Stimulated activated CD4-positive, alpha-beta T cell treated with anti-CD3 and anti-CD28 coated beads, Interleukin-4, amount 100 ng/mL, for 48 hours (primary cell): ENCODE measurements at regions not wholly inside any gene's neighbourhood (a gene's known extent, or its start where the extent isn't known, plus 50 kb on each side); places are given as distances from the start of the nearest gene placed in this dataset.

Experiments used
- DNase-seq, 2 donors: peaks; one replicate each; pipeline ENCODE4 v3.0.0-alpha.2; 2020; ENCODE audit warnings: low read depth in 2 of 2

DNA sequence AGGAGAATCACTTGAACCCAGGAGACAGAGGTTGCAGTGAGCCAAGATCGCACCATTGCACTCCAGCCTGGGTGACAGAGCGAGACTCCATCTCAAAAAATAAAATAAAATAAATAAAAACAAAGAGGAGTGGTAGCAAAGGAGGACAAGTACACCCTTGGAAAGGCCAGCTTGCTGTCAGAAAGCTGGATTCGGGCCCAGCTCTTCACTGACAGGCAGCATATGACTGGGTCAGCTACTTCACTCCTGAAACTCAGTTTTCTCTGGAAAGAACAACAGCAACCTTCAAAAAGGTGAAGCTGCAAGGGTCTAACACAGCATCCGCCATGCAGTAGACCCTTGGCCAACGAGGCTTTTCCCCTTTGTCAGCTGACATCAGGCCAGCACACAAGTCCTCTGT, 156.0 kb upstream of the TIAM1 start:
- no peak for DNase-seq

DNA sequence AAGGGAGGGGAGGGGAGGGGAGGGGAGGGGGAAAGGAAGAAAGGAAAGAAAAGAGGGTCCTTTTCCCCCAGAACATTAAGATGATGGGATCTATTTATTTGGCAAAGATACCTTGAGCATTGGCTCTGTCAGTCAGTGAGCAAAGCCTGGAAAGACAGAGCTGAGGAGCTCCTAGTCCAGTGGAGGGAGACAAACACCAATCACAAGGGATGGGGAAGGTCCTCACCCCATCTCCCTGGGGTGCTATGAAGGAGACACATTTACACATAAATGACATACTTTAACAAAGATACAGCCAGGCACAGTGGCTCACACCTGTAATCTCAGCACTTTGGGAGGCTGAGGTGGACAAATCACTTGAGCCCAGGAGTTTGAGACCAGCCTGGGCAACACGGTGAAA, 154.9 kb upstream of the TIAM1 start:
- DNase-seq, result no peak

DNA sequence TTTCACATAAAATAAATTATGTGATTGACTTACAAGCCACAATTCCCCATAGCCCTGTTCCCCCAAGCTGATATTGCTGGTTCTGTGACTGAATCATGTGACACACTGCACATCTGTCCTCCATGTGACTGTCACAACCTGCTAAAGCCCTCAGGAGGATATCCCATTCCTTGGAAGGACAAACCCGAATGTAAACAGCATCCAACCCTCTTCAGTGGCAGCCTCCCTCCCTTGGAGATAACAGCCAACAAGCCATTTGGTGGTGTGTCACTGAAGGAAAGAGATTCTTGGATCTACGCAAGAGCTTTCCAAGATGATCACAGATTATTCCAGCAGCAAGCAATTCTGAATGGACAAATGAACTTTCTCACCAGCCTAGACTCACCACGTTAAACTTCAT, 153.9 kb upstream of the TIAM1 start:
- DNase-seq, result no peak

DNA sequence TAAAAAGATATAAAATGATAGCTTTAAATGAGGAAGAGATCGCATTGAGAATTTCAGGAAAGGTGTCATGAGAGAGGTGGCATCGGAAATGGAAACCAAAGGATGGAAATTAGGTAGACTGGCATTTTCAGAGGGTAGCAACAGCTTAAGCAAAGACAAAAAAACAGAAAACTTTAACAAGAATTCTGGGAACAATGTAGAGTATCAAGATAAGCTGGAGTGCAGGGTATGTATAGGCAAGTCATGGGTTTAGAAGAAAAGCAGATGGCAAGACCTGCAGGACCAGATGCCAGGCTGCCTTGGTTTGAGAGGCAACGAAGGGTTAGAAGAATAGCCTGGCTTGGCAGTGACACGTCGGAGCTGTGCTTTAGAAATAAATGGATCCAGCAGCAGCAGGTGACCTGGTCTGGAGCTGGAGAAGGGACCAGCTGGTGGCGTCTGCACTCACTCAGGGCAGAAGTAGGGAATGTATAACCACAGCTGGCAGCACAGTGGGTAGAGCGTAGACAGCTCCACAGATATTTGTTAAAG, 149.4 kb upstream of the TIAM1 start:
- no peak for DNase-seq

DNA sequence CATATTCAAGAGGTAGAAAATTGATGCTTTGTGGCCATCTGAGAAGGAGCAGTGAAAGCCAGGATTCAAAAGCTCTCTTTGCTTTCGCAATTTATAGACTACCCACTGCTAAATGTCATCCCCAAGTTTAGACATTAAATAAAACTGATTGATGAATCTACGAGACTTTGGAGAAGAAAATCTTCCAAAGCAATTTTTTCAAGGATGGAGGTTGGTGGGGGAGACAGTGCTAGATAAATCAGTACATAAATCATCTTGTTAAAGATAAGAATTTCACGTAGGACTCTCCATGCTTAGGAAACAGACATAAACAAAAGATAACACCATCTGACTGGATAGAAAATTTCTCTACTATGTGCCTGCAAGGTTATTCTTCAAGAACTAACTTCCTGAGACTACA, 147.6 kb upstream of the TIAM1 start:
- DNase-seq, result no peak

DNA sequence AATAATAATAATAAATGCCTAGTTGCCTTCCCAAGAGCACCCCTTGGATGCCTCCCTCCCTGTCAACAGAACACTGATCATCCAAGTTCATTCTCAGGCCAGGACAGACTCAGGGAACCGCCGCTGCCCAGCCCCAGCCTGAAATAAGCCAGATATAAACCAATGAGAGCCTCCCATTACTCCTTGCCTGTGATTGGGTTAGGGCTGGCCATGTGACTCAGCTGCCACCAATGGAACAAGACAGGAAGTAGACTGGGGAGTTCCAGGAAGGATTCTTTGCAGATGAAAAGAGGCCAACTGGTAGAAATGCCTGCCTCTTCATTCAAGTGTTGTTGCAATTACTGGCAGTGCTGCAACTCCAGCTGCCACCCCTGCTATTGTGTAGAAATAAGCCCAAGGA, 146.4 kb upstream of the TIAM1 start:
- DNase-seq, result no peak

DNA sequence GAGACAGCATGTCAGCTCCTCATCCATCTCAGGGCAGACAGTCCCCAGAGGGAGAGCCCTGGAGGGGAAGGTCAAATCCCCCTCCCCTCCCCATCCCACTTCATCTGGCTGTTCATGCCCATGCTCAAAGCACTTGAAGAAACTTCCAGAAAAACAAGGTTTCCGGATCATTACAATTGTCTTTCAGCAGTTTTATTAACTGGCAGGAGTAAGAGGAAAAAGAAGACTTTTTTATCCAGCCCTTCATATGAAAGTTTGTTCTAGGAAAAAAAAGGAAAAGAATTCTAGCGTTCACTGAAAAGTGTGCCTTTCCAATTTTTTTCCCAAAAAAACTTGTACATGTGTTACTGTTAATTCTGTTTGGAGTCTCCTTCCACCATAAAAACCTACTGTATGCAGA, 145.7 kb upstream of the TIAM1 start:
- DNase-seq, result no peak

DNA sequence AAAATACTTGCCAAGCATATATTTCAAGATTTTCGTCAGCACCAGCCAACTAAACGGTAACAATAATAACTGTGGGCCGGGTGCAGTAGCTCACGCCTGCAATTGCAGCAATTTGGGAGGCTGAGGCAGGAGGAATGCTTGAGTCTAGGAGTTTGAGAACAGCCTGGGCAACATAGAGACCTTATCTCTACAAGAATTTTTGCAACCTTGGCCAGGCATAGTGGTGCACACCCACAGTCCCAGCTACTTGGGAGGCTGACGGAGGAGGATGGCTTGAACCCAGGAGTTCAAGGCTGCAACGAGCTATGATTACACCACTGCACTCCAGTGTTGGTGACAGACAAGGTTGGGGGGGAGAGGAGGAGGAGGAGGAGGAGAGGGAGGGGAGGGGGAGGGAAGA, 145.0 kb upstream of the TIAM1 start:
- DNase-seq, result no peak

DNA sequence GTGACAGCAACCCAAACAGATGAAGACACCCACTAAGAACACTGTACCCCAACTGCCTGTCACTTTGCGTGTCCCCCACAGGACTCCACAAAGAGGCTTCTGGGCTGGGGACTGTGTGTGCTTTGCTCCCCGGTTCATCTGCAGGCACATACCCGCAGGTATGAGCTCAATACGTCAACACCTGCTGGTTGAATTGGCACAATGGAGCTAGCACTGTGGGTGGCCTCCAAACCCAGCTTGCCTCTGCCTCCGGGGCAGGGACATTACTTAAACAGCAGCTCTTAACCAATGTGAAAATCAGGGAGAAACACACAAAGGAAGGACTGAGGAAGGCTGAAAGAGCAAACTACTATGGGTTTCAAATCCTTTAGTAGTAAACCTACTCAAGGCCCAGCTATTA, 140.2 kb upstream of the TIAM1 start:
- no peak for DNase-seq

DNA sequence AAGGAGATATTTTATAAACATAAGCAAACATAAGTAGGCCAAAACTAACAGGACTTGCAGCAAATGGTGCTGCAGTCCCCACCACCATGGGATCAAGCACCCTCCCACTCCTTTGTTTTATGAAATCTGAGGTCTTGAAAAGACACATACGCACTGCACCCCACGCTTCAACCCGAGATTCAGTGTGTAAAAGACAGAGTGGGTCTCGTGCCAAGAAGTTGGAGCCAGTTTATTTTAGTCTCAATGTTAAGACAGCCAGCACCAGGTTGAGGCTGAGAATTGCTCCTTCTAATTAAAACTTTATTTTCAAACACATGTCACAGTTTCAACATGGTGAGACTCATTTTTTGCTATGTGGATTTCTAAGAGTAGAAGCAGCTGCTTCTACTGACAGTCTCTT, 139.1 kb upstream of the TIAM1 start:
- DNase-seq, result no peak

DNA sequence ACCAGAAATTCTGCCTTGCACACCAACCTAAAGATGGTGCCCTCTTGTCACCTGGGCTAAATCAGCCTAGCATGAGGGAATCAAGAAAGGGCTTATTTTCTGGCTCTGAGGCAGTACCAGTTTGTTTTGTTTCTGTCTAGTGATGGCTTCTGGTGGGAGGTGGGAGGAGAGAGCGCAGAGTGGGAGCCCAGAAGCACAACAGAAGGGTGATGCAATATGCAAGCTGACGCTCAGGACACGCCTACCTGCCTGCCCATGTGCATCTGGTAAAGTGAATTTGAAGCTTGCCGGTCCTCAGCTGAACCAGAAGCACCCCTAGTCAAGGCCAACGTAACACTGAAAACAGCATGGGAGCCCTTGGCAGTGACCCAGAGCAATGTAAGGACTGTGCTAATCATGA, 138.4 kb upstream of the TIAM1 start:
- DNase-seq, result no peak

DNA sequence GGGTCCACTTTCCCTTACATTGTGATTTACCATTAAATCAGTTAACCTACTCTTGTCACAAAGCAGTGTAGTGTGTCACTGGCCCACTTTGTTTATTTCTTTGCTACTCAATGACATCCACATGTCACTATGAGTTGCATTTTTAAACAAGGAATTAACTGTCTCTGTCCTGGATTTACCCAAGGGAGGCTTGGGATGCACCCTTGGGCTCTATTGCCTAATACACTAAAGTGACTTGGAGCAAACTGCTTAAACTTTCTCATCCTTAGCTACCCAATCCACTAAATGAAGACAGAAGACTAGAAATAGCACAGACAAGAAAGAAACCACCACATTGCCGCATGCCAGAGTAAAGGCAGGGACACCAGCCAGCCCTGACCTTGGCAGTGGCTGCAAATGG, 136.2 kb upstream of the TIAM1 start:
- no peak for DNase-seq

DNA sequence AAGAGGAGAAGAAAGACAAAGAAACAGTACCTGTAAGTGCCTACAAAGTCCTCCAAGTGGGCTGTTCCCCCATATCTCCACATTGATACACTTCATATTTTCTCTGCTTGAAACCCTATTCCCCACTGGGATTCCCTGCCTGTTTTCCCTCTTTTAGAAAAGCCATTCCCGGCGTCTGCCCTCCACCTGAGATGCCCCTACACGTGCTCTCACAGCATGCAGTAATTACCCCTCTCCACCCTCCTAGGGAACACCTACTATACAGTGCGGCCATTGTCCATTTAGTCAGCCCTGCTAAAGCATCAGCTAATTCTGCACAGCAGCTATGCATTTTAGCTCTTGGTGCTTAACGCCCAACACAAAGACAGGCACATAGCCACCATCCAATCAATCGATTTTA, 135.7 kb upstream of the TIAM1 start:
- no peak for DNase-seq

DNA sequence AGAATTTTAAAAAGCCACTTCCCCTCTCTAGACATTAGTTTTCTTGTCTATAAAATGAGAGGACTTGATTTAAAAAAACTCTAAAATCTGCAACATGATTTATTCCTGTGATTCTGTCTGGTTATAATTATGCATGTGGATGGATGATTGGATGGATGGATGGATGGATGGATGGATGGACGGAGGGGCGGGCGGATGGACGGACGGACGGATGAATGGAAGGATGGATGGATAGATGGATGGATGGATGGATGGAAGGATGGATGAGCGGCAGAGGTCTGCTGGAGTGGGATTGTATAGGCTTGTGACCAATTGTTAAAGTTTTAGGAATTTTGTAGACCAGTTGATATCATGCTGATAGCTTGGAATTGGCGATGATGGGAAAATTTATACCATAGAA, 135.2 kb upstream of the TIAM1 start:
- DNase-seq, result no peak

DNA sequence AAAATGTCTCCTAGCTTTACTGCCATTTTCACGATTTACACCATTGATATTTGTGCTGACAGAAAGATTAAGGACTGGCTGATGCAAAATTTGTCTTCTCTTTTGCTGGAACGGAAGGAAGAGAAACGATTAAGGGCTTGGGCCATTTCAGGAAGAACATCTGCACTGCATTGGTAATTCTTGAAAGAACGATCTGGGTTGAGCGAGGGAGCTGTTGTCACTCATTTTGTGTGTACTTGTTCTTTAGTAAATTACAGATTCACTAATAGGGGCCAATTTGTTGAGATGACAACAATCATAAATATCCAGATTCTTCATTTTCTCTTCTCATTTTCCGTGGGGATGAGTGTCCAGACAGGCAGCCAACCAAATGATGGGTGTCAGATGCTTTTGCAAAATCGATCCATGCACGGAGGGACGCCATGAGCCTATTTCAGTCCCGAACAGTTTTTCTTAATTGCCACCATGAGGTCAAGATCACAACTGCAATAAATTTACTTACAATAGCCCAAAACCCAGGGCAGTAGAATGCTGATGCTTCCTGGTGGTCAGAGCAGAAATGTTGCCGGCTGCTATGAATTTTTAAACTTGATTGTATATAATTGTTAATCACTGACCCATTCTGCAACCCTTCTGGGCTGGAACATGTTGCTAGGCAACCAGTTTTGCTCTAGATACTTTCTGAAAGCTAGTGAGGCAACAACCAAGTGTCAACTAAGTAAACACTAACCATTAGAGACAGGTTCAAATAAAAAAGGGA, 132.4 kb upstream of the TIAM1 start:
- DNase-seq, result no peak

DNA sequence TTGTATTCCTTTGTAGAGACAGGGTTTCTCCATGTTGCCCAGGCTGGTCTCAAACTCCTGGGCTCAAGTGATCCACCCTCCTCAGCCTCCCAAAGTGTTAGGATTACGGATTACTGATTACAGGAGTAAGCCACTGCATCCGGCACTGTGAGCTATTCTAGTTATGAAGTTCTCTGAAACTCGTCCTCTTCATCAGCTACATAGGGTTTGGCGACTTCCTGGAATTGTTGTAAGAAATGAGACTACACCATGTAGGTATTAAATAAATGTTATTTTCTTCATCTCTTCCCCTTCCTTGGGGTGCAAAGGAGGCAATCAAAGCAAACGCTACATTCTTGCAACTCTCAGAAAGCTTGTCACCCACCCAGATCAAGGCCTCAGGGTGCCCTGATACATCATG, 131.2 kb upstream of the TIAM1 start:
- DNase-seq, result no peak

DNA sequence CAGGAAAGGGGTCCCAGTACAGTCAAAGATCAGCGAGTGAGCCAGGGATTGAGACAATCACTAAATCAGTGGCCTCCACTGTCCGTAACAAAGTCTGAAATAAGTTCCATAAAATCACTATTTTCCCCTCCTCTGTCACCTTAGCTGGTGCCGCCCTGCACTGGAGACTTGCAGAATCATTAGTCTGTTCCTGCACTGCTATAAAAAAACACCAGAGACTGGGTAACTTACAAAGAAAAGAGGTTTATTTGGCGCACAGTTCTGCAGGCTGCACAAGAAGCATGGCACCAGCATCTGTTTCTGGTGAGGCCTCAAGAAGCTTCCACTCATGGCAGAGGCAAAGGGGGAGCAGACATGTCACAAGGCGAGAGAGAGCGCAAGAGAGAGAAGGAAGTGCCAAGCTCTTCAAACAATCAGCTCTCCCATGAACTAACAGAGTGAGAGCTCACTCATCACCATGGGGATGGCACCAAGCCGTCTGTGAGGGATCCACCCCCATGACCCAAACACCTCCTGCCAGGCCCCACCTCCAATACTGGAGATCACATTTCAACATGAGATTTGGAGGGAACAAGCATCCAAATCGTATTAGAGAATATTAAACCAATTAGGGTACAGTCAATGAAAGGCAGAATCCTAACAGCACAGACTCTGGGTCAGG, 129.8 kb upstream of the TIAM1 start:
- no peak for DNase-seq

DNA sequence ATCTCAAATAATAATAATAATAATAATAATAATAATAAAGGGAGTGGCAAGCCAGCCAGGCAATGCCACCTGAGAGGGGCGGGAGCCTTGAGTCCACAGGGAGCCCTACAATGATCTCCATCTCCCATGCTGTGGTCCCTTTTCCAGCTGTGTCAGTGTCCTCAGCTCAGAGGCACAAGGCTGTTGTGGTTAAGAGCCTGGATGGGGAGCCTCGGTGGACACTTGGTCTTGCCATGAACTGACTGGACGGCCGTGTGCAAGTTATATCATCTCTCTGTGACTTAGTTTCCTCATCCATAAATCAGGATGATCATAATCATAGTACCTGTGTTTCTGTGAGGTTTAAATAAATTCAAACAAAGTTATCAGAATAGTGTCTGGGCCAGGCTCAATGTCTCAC, 127.8 kb upstream of the TIAM1 start:
- no peak for DNase-seq

DNA sequence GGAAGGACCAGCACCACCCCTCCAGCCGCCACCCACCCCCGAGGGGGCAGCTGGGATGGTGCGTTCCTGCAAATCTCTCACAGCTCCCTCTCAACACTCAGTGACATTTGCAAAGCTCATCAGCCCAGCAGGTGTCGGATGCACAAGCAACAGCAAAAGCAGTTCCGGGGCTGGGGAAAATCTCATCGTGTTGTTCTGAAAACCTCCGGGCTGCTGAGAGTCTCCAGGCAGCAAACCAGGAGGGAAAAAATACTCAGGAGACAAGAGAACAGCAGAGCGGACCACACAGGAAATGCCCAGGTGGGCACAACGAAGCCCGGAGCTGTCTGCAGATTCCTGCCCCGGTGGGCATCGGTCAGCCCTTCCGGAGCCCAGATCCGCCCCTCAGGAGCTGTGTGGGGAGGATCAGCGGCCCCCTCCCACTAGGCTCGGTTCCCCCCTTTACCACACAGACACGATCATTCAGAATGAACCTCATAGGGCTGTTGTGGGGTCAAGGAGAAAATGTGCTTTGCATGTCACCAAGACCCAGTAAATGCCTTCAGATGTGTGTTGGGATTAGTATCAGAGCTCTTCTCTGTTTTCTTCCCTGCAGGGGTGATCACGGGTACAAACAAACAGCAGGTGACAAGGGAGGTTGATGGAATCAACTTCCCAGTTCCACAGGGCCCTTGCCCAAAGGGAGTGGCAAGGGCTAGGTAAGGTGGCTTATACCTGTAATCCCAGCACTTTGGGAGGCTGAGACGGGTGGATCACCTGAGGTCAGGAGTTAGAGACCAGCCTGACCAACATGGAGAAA, 127.0 kb upstream of the TIAM1 start:
- no peak for DNase-seq

DNA sequence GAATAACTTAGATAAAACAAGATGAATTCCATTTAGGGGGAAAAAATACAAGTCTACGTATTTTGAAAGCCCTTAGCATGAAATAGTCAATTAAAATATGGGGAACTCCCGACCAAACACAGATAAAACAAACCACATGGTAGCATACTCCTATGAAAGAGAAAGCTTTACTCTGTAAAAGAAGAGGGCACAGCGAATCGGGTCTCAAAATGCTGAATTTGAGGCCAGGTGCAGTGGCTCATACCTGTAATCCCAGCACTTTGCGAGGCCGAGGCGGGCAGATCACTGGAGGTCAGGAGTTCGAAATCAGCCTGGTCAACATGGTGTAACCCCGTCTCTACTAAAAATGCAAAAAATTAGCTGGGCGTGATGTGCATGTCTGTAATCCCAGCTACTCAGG, 116.9 kb upstream of the TIAM1 start:
- DNase-seq, result no peak

DNA sequence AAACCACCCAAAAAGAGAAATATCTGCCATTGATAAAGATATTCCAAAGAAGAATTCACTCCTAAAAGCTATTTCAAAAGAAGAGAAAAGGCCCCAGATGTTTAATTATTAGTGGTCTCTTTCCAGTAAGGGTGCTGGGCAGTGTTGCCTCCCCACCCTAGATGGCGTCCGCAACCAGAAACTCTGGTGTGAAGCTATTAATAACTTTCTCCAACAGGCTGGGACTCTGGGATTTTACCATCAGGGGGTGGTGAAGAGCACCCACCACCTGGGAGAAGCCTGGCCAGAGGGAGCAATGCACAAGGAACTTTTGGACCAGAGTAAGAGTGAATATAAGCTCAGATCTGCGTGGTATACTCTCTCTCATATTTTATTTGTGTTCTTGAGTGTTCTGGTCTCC, 115.4 kb upstream of the TIAM1 start:
- no peak for DNase-seq

DNA sequence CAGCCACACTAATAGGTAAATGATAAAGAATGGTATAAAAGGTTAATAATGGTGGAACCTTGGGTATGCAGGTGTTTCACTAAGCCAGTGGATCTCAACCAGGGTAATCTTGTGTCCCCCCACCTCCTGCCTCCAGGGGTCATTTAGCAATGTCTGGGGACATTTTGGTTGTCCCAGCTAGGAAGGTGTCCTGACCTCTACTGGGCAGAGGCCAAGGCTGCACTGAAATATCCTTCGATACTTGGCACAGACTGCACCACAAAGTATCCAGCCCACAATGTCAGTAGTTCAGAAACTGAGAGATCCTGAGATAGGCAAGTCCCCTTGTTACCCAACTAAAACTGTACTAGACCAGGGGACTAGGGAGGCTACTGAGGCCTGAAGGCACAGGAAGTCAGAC, 113.6 kb upstream of the TIAM1 start:
- no peak for DNase-seq

DNA sequence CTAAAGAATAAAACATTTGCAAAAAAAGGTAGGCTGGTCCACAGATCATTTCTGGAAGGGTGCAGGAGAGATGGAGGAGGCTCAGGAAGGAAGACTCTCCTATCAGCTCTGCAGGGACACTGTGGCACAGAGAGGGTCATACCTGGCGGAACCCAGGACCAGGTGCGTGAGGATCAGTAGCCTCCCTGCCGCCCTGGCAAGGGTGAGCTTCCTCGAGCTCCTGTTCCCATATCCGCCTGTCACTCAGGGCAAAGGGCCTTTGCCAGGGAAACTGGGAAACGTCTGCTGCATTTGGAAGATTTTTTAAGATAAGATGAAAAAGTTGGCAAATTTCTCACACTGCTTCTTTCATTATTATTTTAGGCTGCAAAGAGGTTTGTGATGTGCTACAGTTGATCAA, 112.1 kb upstream of the TIAM1 start:
- no peak for DNase-seq
